H1 (cell line): ENCODE measurements at regions not wholly inside any gene's neighbourhood (a gene's known extent, or its start where the extent isn't known, plus 50 kb on each side); places are given as distances from the start of the nearest gene placed in this dataset.

Experiments used
- CTCF ChIA-PET: fragments of 300-600 bp; sonication (Branson Sonifier 250); formaldehyde crosslinking; loops from one replicate; lab custom pipeline; 2021; ENCODE audit not compliant: partially characterized antibody; lab: Charles Lee
- POLR2A ChIA-PET: fragments of 300-600 bp; sonication (Branson Sonifier 250); formaldehyde crosslinking; loops from one replicate; lab custom pipeline; 2021; ENCODE audit warnings: inconsistent platforms; ENCODE audit not compliant: partially characterized antibody; lab: Charles Lee
- DNase-seq, 2 experiments: peaks; one replicate each; pipeline versions ENCODE4 v3.0.0 to v3.0.0-alpha.2; 2010 to 2022; ENCODE audit warnings: low spot score in 2 of 2, low read depth in 1 of 2, mixed read lengths in 1 of 2
- FAIRE-seq: peaks from 2 replicates; lab custom pipeline; 2011; peaks lifted over from hg19 to GRCh38; lab: Jason Lieb, UNC
- H2AFZ ChIP-seq: 2 replicates; pipeline ENCODE4 v1.8.1; 2012; ENCODE audit warnings: low read length, inconsistent platforms
- H2AK5ac ChIP-seq: 2 replicates; pipeline ENCODE4 v1.6.1; 2013; ENCODE audit warnings: low read depth, low read length
- H2BK120ac ChIP-seq: replicated peaks from 2 replicates; pipeline ENCODE3; 2013; ENCODE audit warnings: low read depth, low read length, inconsistent platforms
- H2BK12ac ChIP-seq: 2 replicates; pipeline ENCODE4 v1.6.1; 2013; ENCODE audit warnings: low read depth, low read length
- H2BK15ac ChIP-seq: 2 replicates; pipeline ENCODE4 v1.6.1; 2013; ENCODE audit warnings: low read length
- H2BK20ac ChIP-seq: 2 replicates; pipeline ENCODE4 v1.6.1; 2013; ENCODE audit warnings: low read length
- H2BK5ac ChIP-seq: 2 replicates; pipeline ENCODE4 v1.6.1; 2013; ENCODE audit warnings: low read depth, low read length
- H3K14ac ChIP-seq: 2 replicates; pipeline ENCODE4 v1.6.1; 2013; ENCODE audit warnings: inconsistent platforms; ENCODE audit not compliant: insufficient read length
- H3K18ac ChIP-seq: 2 replicates; pipeline ENCODE4 v1.6.1; 2013; ENCODE audit warnings: low read length; ENCODE audit errors: extremely low read depth
- H3K23ac ChIP-seq: 2 replicates; pipeline ENCODE4 v1.6.1; 2013; ENCODE audit warnings: inconsistent platforms; ENCODE audit not compliant: insufficient read length
- H3K23me2 ChIP-seq: 2 replicates; pipeline ENCODE4 v1.6.1; 2013; ENCODE audit warnings: low read depth, low read length
- H3K27ac ChIP-seq: 2 replicates; pipeline ENCODE4 v1.6.1; 2011; ENCODE audit warnings: low read depth, low read length, inconsistent platforms
- H3K27me3 ChIP-seq, 4 experiments: replicated peaks in 1 of 4; 1 replicate in 1 of 4; 2 replicates in 3 of 4; pipeline versions ENCODE4 v1.6.1 to v1.8.1; 2011 to 2013; ENCODE audit warnings: low read length in 3 of 4, mild to moderate bottlenecking in 3 of 4, inconsistent platforms in 2 of 4, mixed read lengths in 2 of 4, moderate library complexity in 1 of 4; ENCODE audit not compliant: control insufficient read depth in 3 of 4, insufficient read depth in 3 of 4; ENCODE audit errors: extremely low read depth in 1 of 4
- H3K36me3 ChIP-seq, 4 experiments: 2 replicates each; pipeline versions ENCODE4 v1.6.1 to v1.8.1; 2011 to 2013; ENCODE audit warnings: mild to moderate bottlenecking in 4 of 4, low read length in 3 of 4, moderate library complexity in 2 of 4, control low read depth in 1 of 4, inconsistent platforms in 1 of 4; ENCODE audit not compliant: insufficient read depth in 4 of 4, control insufficient read depth in 2 of 4
- H3K4ac ChIP-seq: replicated peaks from 2 replicates; pipeline ENCODE3; 2013; ENCODE audit warnings: low read length, low read depth, mixed read lengths, inconsistent platforms; ENCODE audit not compliant: insufficient read length
- H3K4me1 ChIP-seq, 4 experiments: replicated peaks in 1 of 4; 1 replicate in 1 of 4; 2 replicates in 3 of 4; pipeline versions ENCODE4 v1.6.1 to v1.8.1; 2011 to 2013; ENCODE audit warnings: low read length in 3 of 4, inconsistent platforms in 2 of 4, mixed read lengths in 1 of 4; ENCODE audit not compliant: insufficient read depth in 4 of 4, control insufficient read depth in 3 of 4
- H3K4me2 ChIP-seq, 2 experiments: 2 replicates each; pipeline versions ENCODE4 v1.6.1 to v1.8.1; 2011 to 2013; ENCODE audit warnings: low read depth in 2 of 2, low read length in 2 of 2, control low read depth in 1 of 2, inconsistent platforms in 1 of 2, mild to moderate bottlenecking in 1 of 2; ENCODE audit not compliant: insufficient read depth in 1 of 2
- H3K4me3 ChIP-seq, 4 experiments: fragments of 200-600, 300-600 bp in 1 of 4; sonication (generic), shearing (Covaris generic), sonication (Bioruptor Twin) in 1 of 4; 2 replicates each; pipeline versions ENCODE4 v1.5.1 to v1.8.1; 2011 to 2016; ENCODE audit warnings: low read length in 4 of 4, low read depth in 3 of 4, control low read depth in 2 of 4, inconsistent platforms in 2 of 4, mild to moderate bottlenecking in 2 of 4, mixed read lengths in 1 of 4, moderate library complexity in 1 of 4; ENCODE audit not compliant: insufficient read depth in 2 of 4; ENCODE audit errors: extremely low read depth in 1 of 4
- H3K56ac ChIP-seq: replicated peaks from 2 replicates; pipeline ENCODE3; 2013; ENCODE audit warnings: low read depth, mild to moderate bottlenecking, mixed read lengths, low read length, inconsistent platforms; ENCODE audit not compliant: insufficient read length
- H3K79me1 ChIP-seq: 2 replicates; pipeline ENCODE4 v1.6.1; 2013; ENCODE audit warnings: low read depth, low read length, control low read depth
- H3K79me2 ChIP-seq, 2 experiments: 2 replicates each; pipeline versions ENCODE4 v1.6.1 to v1.8.1; 2012 to 2013; ENCODE audit warnings: low read length in 2 of 2, mild to moderate bottlenecking in 2 of 2, inconsistent platforms in 1 of 2; ENCODE audit not compliant: insufficient read depth in 2 of 2, control insufficient read depth in 1 of 2
- H3K9ac ChIP-seq, 4 experiments: replicated peaks in 1 of 4; 1 replicate in 1 of 4; 2 replicates in 3 of 4; pipeline versions ENCODE4 v1.6.1 to v1.8.1; 2011 to 2013; ENCODE audit warnings: low read depth in 3 of 4, low read length in 3 of 4, control low read depth in 2 of 4, mild to moderate bottlenecking in 2 of 4, moderate library complexity in 2 of 4, inconsistent platforms in 1 of 4; ENCODE audit errors: extremely low read depth in 1 of 4
- H3K9me3 ChIP-seq, 2 experiments: 2 replicates each; pipeline versions ENCODE4 v1.6.1 to v1.8.1; 2012 to 2013; ENCODE audit warnings: mild to moderate bottlenecking in 2 of 2, moderate library complexity in 2 of 2, control low read depth in 1 of 2, inconsistent platforms in 1 of 2, low read depth in 1 of 2, low read length in 1 of 2, mixed read lengths in 1 of 2; ENCODE audit not compliant: insufficient read depth in 2 of 2
- H4K20me1 ChIP-seq, 2 experiments: replicated peaks in 1 of 2; 2 replicates each; pipeline versions ENCODE3 to v1.8.1; 2011 to 2013; ENCODE audit warnings: inconsistent platforms in 2 of 2, low read length in 2 of 2, mild to moderate bottlenecking in 1 of 2; ENCODE audit not compliant: insufficient read depth in 2 of 2, control insufficient read depth in 1 of 2
- H4K5ac ChIP-seq: 2 replicates; pipeline ENCODE4 v1.6.1; 2013; ENCODE audit warnings: low read length, low read depth, mixed read lengths, inconsistent platforms; ENCODE audit not compliant: insufficient read length
- H4K8ac ChIP-seq: 2 replicates; pipeline ENCODE4 v1.8.0; 2013; ENCODE audit warnings: mild to moderate bottlenecking, moderate library complexity, low read length, inconsistent platforms; ENCODE audit not compliant: insufficient read depth; ENCODE audit errors: extremely low read depth
- H4K91ac ChIP-seq: replicated peaks from 2 replicates; pipeline ENCODE3; 2013; ENCODE audit warnings: low read length, mixed read lengths, inconsistent platforms; ENCODE audit not compliant: insufficient read length
- BACH1 ChIP-seq: IDR thresholded peaks from 2 replicates; pipeline ENCODE4 v1.6.1; 2012; ENCODE audit warnings: low read length, improper control_type of control experiment
- CBX8 ChIP-seq: fragments of 300-800, 300-1000 bp; sonication (generic); IDR thresholded peaks from 2 replicates; pipeline ENCODE4 v1.7.1; 2016; ENCODE audit warnings: low read depth, low read length, borderline replicate concordance

GRCh38 chr3:168292296-168292695 lies 196.6 kb upstream of the GOLIM4 start:
- Histone ChIP-seq H2BK5ac (no peak overlapping the region), H3K56ac (no peak overlapping the region), H3K9me3 (no peaks in the 10 kb centered on the region), H2AFZ (no peak overlapping the region), H3K4me1 (peaks cover 1 to 7% (median 5%) of the 10 kb centered on the region in 4 experiments; a peak in 5 of 7 replicates), H2BK120ac (no peak overlapping the region), H4K20me1 (no peaks in the 10 kb centered on the region), H3K27me3 (no peaks in the 10 kb centered on the region), H2AK5ac (no peak overlapping the region), H3K14ac (no peak overlapping the region), H3K4me3 (no peak overlapping the region), H4K8ac (no peak overlapping the region), H4K5ac (no peak overlapping the region), H3K79me2 (no peaks in the 10 kb centered on the region), H3K79me1 (no peaks in the 10 kb centered on the region), H3K27ac (no peak overlapping the region), H3K4me2 (no peak overlapping the region), H3K4ac (no peak overlapping the region), H3K23ac (no peak overlapping the region), H4K91ac (no peak overlapping the region), H3K36me3 (no peaks in the 10 kb centered on the region), H3K18ac (no peak overlapping the region), H3K9ac (no peak overlapping the region), H2BK20ac (no peak overlapping the region), H2BK12ac (no peak overlapping the region), H3K23me2 (no peaks in the 10 kb centered on the region), H2BK15ac (no peak overlapping the region)
- DNase-seq (no peak), FAIRE-seq (no peak)
- ChIA-PET CTCF (interaction anchor here (1.3 kb wide), 1 partner anchor 42 kb away, joined by 3 read pairs; no protein-coding TSS in a partner anchor), POLR2A (no interaction called here)
- TF ChIP-seq BACH1 (no peak), CBX8 (no peak)
